ENCODE measurements at regions not wholly inside any gene's neighbourhood (a gene's known extent, or its start where the extent isn't known, plus 50 kb on each side); places are given as distances from the start of the nearest gene placed in this dataset.

GRCh38 chr1:56077206-56077605 is 502.2 kb downstream of the PLPP3 start (continued):
- TF ChIP-seq ZFP82 (CRISPR knock-in tag; IDR thresholded peaks at IDR 0.05; ENCODE audit: borderline replicate concordance): no peak

GRCh38 chr1:56074007-56074651 is 505.2 kb downstream of the PLPP3 start:
- ChIA-PET CTCF (ENCODE audit: low intra/inter-chr PET ratio, low total read pairs) (no interaction called here), POLR2A (no interaction called here)
- Histone ChIP-seq H3K9ac (ENCODE audit: insufficient read depth, low read depth, low read length) (no peak overlapping the region), H3K4me3 (replicated peaks in 1 of 3; ENCODE audit: insufficient read depth in 1 of 3, low read depth in 2 of 3, low read length in 3 of 3) (no peak overlapping the region), H3K36me3 (replicated peaks in 1 of 2; ENCODE audit: control insufficient read depth in 1 of 2, insufficient read depth in 2 of 2, low read length in 2 of 2) (no peaks in the 10 kb centered on the region), H3K79me2 (ENCODE audit: insufficient read depth, low read length) (no peaks in the 10 kb centered on the region), H3K4me1 (ENCODE audit: insufficient read depth, low read length) (no peaks in the 10 kb centered on the region), H3K9me3 (ENCODE audit: low read length) (no peaks in the 10 kb centered on the region), H4K20me1 (ENCODE audit: insufficient read depth, low read length) (no peaks in the 10 kb centered on the region), H2AFZ (ENCODE audit: low read length) (no peak overlapping the region), H3K27me3 (ENCODE audit: control insufficient read depth in 1 of 2, insufficient read depth in 2 of 2, low read length in 2 of 2) (no peaks in the 10 kb centered on the region), H3K4me2 (ENCODE audit: low read depth, low read length) (no peak overlapping the region), H3K27ac (ENCODE audit: extremely low read length, insufficient read depth, low read length) (no peak overlapping the region)
- DNase-seq (ENCODE audit: low spot score): no peak
- in situ Hi-C loops (cut with HindIII; ENCODE audit: extremely low pct_ligation_motif_present, low pct_unique_long_range_greater_than_20kb): no loop called here
- no peak for ATAC-seq
- no TSS peak for BruUV-seq (replicated peaks)
- WGBS (ENCODE audit: low lambda C conversion rate): 11% methylated on average over 6 of the region's 6 CpGs
- intact Hi-C loops (cut with micrococcal nuclease; ENCODE audit: unreplicated experiment): no loop called here
- FAIRE-seq: no peak
- TF ChIP-seq MAFF (IDR thresholded peaks at IDR 0.05; ENCODE audit: low read depth, low read length) (no peak), PITX1 (CRISPR knock-in tag; IDR thresholded peaks at IDR 0.05) (no peak), ZNF292 (CRISPR knock-in tag; IDR thresholded peaks at IDR 0.05; ENCODE audit: borderline replicate concordance, low read depth) (no peak), ZFP91 (CRISPR knock-in tag; IDR thresholded peaks at IDR 0.05; ENCODE audit: borderline replicate concordance) (no peak), ZNF761 (CRISPR knock-in tag; conservative IDR thresholded peaks at IDR 0.05) (no peak), NONO (IDR thresholded peaks at IDR 0.05) (no peak), NONO (CRISPR knock-in tag; conservative IDR thresholded peaks at IDR 0.05) (no peak), ZMAT3 (CRISPR knock-in tag; conservative IDR thresholded peaks at IDR 0.05) (no peak), FOXK1 (CRISPR knock-in tag; IDR thresholded peaks at IDR 0.05; ENCODE audit: borderline replicate concordance, low read depth) (no peak), ZNF614 (CRISPR knock-in tag; IDR thresholded peaks at IDR 0.05; ENCODE audit: borderline replicate concordance) (no peak), NKX3-1 (CRISPR knock-in tag; IDR thresholded peaks at IDR 0.05) (no peak), ZNF816 (CRISPR knock-in tag; IDR thresholded peaks at IDR 0.05; ENCODE audit: borderline replicate concordance) (no peak), ARID4A (CRISPR knock-in tag; IDR thresholded peaks at IDR 0.05; ENCODE audit: borderline replicate concordance) (no peak), TAF15 (IDR thresholded peaks at IDR 0.05; ENCODE audit: low read depth, low read length, poor library complexity, severe bottlenecking) (no peak)
